Nephron (organoid): ENCODE measurements at regions not wholly inside any gene's neighbourhood (a gene's known extent, or its start where the extent isn't known, plus 50 kb on each side); places are given as distances from the start of the nearest gene placed in this dataset.
A peak's percentile ranks its signal among the peaks of the same experiment; 100 is the strongest.

Experiments
- H3K27ac Mint-ChIP-seq, 3 experiments: 2 replicates each; pipeline ENCODE4 v1.8.0; 2020; ENCODE audit warnings: mixed read lengths in 3 of 3, mild to moderate bottlenecking in 2 of 3, moderate library complexity in 1 of 3
- H3K27me3 Mint-ChIP-seq: 2 replicates; pipeline ENCODE4 v1.8.0; 2021; ENCODE audit warnings: low read depth, mild to moderate bottlenecking, moderate library complexity, mixed read lengths
- H3K36me3 Mint-ChIP-seq: 2 replicates; pipeline ENCODE4 v1.8.0; 2020; ENCODE audit warnings: low read depth, mixed read lengths
- H3K4me1 Mint-ChIP-seq: 2 replicates; pipeline ENCODE4 v1.8.0; 2020; ENCODE audit warnings: mixed read lengths
- H3K4me3 Mint-ChIP-seq, 3 experiments: 2 replicates each; pipeline ENCODE4 v1.8.0; 2020; ENCODE audit warnings: mild to moderate bottlenecking in 3 of 3, mixed read lengths in 3 of 3, moderate library complexity in 2 of 3
- H3K9me3 Mint-ChIP-seq: 2 replicates; pipeline ENCODE4 v1.8.0; 2020; ENCODE audit warnings: mixed read lengths
- CTCF ChIP-seq, 3 experiments: fragments of 200-600 bp; sonication (generic); IDR thresholded peaks; one replicate each; pipeline ENCODE4 v1.5.0; 2021; ENCODE audit warnings: antibody characterized with exemption in 3 of 3; ENCODE audit not compliant: unreplicated experiment in 3 of 3

- TF ChIP-seq CTCF (IDR thresholded peaks at IDR 0.05; ENCODE audit: unreplicated experiment in 3 of 3): no peak
- no peaks in the 10 kb centered on the region for H3K36me3 Mint-ChIP-seq
- H3K9me3 Mint-ChIP-seq: peaks cover 7% of the 10 kb centered on the region
- no peak overlapping the region for H3K27ac Mint-ChIP-seq
- H3K4me3 Mint-ChIP-seq: no peak overlapping the region
- H3K27me3 Mint-ChIP-seq: no peaks in the 10 kb centered on the region
- H3K4me1 Mint-ChIP-seq: no peaks in the 10 kb centered on the region
These were observed 229.1 kb downstream of the S1PR1 start for GRCh38 chr1:101465941-101466340.

- TF ChIP-seq CTCF (IDR thresholded peaks at IDR 0.05; ENCODE audit: unreplicated experiment in 3 of 3): peak; percentile 35 to 47 (median 41)
- no peak overlapping the region for H3K4me3 Mint-ChIP-seq
- H3K9me3 Mint-ChIP-seq: peaks cover 10% of the 10 kb centered on the region
- no peak overlapping the region for H3K27ac Mint-ChIP-seq
- no peaks in the 10 kb centered on the region for H3K4me1 Mint-ChIP-seq
- H3K27me3 Mint-ChIP-seq: no peaks in the 10 kb centered on the region
- H3K36me3 Mint-ChIP-seq: no peaks in the 10 kb centered on the region
These were observed 237.3 kb downstream of the S1PR1 start for GRCh38 chr1:101474039-101474665.

DNA sequence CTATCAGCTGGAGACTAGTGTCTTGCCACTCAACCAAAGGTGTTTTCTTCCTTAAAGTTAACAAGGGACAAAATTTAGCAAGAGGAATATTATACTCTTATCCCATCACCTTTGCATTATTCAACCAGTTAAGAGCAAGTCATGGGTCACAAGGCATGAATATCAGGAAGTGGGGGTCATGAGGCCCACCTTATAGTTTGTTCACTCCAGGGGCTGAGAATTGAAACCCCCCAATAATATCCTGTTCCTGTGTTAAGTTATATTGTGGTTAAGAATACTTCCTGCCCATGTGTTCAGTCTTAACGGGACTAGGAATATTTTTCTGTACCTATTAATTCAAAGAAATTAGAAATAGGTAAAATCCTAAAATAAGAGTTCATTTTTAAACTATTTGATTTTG lies 239.7 kb downstream of the S1PR1 start:
- Mint-ChIP-seq H3K27me3 (no peaks in the 10 kb centered on the region), H3K27ac (no peak overlapping the region), H3K4me3 (no peak overlapping the region), H3K9me3 (peaks cover 2% of the 10 kb centered on the region), H3K4me1 (no peaks in the 10 kb centered on the region), H3K36me3 (no peaks in the 10 kb centered on the region)
- TF ChIP-seq CTCF (IDR thresholded peaks at IDR 0.05; ENCODE audit: unreplicated experiment in 3 of 3): no peak

DNA sequence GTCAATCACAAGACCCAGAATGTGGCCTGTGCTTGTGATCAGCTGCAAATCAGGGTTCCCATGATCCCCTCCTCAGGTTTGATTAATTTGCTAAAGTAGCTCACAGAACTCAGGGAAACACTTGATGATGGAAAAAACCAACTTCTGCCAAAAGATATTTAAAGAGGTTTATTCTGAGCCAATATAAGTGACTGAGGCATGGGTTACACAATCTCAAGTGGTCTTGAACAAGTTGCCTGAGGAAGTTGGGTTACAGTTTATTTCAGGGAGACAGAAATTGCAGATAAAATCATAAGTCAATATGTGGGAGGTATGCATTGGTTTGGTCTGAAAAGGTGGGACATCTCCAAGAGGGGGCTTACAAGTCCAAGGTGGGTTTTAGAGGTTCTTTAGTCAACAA lies 243.1 kb downstream of the S1PR1 start:
- no peak for TF ChIP-seq CTCF (IDR thresholded peaks at IDR 0.05; ENCODE audit: unreplicated experiment in 3 of 3)
- Mint-ChIP-seq H3K36me3 (no peaks in the 10 kb centered on the region), H3K27me3 (no peaks in the 10 kb centered on the region), H3K9me3 (no peaks in the 10 kb centered on the region), H3K4me3 (no peak overlapping the region), H3K27ac (no peak overlapping the region), H3K4me1 (peaks cover 10% of the 10 kb centered on the region)

- no peak for TF ChIP-seq CTCF (IDR thresholded peaks at IDR 0.05; ENCODE audit: unreplicated experiment in 3 of 3)
- Mint-ChIP-seq H3K4me1 (peaks cover 22% of the 10 kb centered on the region), H3K36me3 (no peaks in the 10 kb centered on the region), H3K9me3 (no peaks in the 10 kb centered on the region), H3K27me3 (no peaks in the 10 kb centered on the region), H3K27ac (no peak overlapping the region), H3K4me3 (no peak overlapping the region)
These were observed 245.5 kb downstream of the S1PR1 start for GRCh38 chr1:101482306-101482705.

DNA sequence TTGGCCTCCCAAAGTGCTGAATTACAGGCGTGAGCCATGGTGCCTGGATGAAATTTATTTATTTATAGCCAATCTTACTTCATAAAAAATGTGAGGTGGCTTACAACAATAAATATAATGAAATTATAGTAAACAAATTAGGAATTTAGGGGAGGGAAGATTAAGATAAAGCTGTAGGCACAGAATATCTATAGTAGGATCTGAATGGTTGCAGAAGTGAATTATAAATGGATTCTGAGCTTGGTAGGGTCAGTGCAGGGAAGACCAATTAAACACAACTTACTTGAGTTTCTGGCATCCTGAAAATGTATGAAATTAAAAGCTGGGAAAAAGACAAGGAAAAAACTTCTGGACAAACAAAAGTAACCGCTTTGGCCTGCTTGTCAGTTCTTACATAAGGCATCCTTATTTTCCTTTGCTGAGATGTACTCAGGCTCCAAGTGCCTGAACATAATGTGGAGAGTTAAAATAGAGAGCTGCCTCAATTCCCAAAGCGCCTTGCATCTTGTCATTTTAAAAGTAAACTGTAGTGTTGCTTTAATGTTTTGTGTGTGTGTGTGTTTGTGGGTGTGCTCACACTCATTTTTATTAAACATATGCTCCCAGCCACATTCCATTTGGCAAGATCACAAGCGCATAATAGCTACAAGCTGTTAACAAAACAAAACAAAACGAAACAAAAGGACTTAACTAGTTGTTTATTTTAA lies 247.3 kb downstream of the S1PR1 start:
- Mint-ChIP-seq H3K9me3 (peaks cover 5% of the 10 kb centered on the region), H3K27me3 (no peaks in the 10 kb centered on the region), H3K4me1 (peaks cover 22% of the 10 kb centered on the region), H3K4me3 (no peak overlapping the region), H3K27ac (peak overlapping the region; percentile 76 to 94 (median 90)), H3K36me3 (no peaks in the 10 kb centered on the region)
- no peak for TF ChIP-seq CTCF (IDR thresholded peaks at IDR 0.05; ENCODE audit: unreplicated experiment in 3 of 3)
